ENCODE measurements at regions not wholly inside any gene's neighbourhood (a gene's known extent, or its start where the extent isn't known, plus 50 kb on each side); places are given as distances from the start of the nearest gene placed in this dataset.

GRCh38 chr1:244954359-244954758 lies 90.0 kb upstream of the HNRNPU start:
- POLR2A ChIA-PET, result interaction anchor here (1.4 kb wide), 1 partner anchor 10 kb away, joined by 3 read pairs; no protein-coding TSS in a partner anchor
- Histone ChIP-seq H3K4me3 (ENCODE audit: low read depth, low read length) (no peak overlapping the region), H3K27me3 (ENCODE audit: control insufficient read depth, insufficient read depth, low read length) (no peaks in the 10 kb centered on the region), H3K9me3 (ENCODE audit: control insufficient read depth, insufficient read depth, low read length) (no peaks in the 10 kb centered on the region), H3K27ac (ENCODE audit: low read depth, low read length) (no peak overlapping the region)
- DNase-seq (ENCODE audit: low read depth, low spot score), result no peak
- TF ChIP-seq CTCF (IDR thresholded peaks at IDR 0.05; ENCODE audit: low read depth, low read length), result no peak
- CTCF ChIA-PET, result no interaction called here

- no peak for DNase-seq (ENCODE audit: low read depth, low spot score)
- CTCF ChIA-PET, result no interaction called here
- H3K27ac ChIP-seq (ENCODE audit: low read depth, low read length), result no peak overlapping the region
- no peak for TF ChIP-seq CTCF (IDR thresholded peaks at IDR 0.05; ENCODE audit: low read depth, low read length)
- H3K4me3 ChIP-seq (ENCODE audit: low read depth, low read length), result no peak overlapping the region
- POLR2A ChIA-PET, result no interaction called here
- H3K27me3 ChIP-seq (ENCODE audit: control insufficient read depth, insufficient read depth, low read length), result no peaks in the 10 kb centered on the region
- no peaks in the 10 kb centered on the region for H3K9me3 ChIP-seq (ENCODE audit: control insufficient read depth, insufficient read depth, low read length)
Observed at GRCh38 chr1:244953901-244954300, 89.6 kb upstream of the HNRNPU start.

- Histone ChIP-seq H3K27ac (ENCODE audit: low read depth, low read length) (no peak overlapping the region), H3K9me3 (ENCODE audit: control insufficient read depth, insufficient read depth, low read length) (no peaks in the 10 kb centered on the region), H3K27me3 (ENCODE audit: control insufficient read depth, insufficient read depth, low read length) (no peaks in the 10 kb centered on the region), H3K4me3 (ENCODE audit: low read depth, low read length) (no peak overlapping the region)
- ChIA-PET CTCF (no interaction called here), POLR2A (no interaction called here)
- no peak for TF ChIP-seq CTCF (IDR thresholded peaks at IDR 0.05; ENCODE audit: low read depth, low read length)
- no peak for DNase-seq (ENCODE audit: low read depth, low spot score)
Observed at GRCh38 chr1:244952940-244953339, 88.6 kb upstream of the HNRNPU start.

GRCh38 chr1:244952280-244952933 lies 88.1 kb upstream of the HNRNPU start:
- Histone ChIP-seq H3K9me3 (ENCODE audit: control insufficient read depth, insufficient read depth, low read length) (no peaks in the 10 kb centered on the region), H3K4me3 (ENCODE audit: low read depth, low read length) (no peak overlapping the region), H3K27ac (ENCODE audit: low read depth, low read length) (no peak overlapping the region), H3K27me3 (ENCODE audit: control insufficient read depth, insufficient read depth, low read length) (no peaks in the 10 kb centered on the region)
- ChIA-PET POLR2A (no interaction called here), CTCF (no interaction called here)
- TF ChIP-seq CTCF (IDR thresholded peaks at IDR 0.05; ENCODE audit: low read depth, low read length), result no peak
- no peak for DNase-seq (ENCODE audit: low read depth, low spot score)

- ChIA-PET CTCF (interaction anchor here (1.2 kb wide), 1 partner anchor 9 kb away, joined by 4 read pairs; no protein-coding TSS in a partner anchor), POLR2A (no interaction called here)
- Histone ChIP-seq H3K27ac (ENCODE audit: low read depth, low read length) (no peak overlapping the region), H3K27me3 (ENCODE audit: control insufficient read depth, insufficient read depth, low read length) (no peaks in the 10 kb centered on the region), H3K4me3 (ENCODE audit: low read depth, low read length) (no peak overlapping the region), H3K9me3 (ENCODE audit: control insufficient read depth, insufficient read depth, low read length) (no peaks in the 10 kb centered on the region)
- no peak for DNase-seq (ENCODE audit: low read depth, low spot score)
- no peak for TF ChIP-seq CTCF (IDR thresholded peaks at IDR 0.05; ENCODE audit: low read depth, low read length)
Observed at GRCh38 chr1:244948416-244948815, 84.1 kb upstream of the HNRNPU start.

Measured in AG04450 (cell line).